ENCODE measurements at regions not wholly inside any gene's neighbourhood (a gene's known extent, or its start where the extent isn't known, plus 50 kb on each side); places are given as distances from the start of the nearest gene placed in this dataset.
"Not testable (repeated sequence)": the region's sequence is repeated elsewhere in the genome, so short reads cannot be mapped to it uniquely, and the experiment has no call there.

DNA sequence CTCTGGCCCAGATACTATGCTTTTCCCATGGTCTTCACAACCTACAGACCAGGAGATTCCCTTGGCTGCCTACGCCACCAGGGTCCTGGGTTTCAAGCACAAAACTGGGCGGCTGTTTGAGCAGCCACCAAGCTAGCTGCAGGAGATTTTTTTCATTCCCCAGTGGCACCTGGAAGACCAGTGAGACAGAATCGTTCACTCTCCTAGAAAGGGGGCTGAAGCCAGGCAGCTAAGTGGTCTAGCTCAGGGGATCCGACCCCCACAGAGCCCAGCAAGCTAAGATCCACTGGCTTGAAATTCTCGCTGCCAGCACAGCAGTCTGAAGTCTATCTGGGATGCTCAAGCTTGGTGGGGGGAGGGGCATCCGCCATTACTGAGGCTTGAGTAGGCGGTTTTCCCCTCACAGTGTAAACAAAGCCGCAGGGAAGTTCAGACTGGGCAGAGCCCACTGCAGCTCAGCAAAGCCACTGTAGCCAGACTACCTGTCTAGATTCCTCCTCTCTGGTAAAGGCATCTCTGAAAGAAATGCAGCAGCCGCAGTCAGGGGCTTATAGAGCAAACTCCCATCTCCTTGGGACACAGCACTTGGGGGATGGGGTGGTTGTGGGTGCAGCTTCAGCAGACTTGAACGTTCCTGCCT lies 168.7 kb upstream of the ADAMTSL1 start:
- DNase-seq: not testable (repeated sequence)

DNA sequence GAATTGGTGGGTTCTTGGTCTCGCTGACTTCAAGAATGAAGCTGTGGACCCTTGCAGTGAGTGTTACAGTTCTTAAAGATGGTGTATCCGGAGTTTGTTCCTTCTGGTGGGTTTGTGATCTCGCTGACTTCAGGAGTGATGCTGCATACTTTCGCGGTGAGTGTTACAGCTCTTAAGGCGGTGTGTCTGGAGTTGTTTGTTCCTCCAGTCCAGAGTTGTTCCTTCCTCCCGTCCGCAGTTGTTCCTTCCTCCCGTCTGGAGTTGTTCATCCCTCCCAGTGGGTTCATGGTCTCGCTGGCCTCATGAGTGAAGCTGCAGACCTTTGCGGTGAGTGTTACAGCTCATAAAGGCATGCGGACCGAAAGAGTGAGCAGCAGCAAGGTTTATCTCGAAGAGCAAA lies 159.6 kb upstream of the ADAMTSL1 start:
- DNase-seq: no peak

DNA sequence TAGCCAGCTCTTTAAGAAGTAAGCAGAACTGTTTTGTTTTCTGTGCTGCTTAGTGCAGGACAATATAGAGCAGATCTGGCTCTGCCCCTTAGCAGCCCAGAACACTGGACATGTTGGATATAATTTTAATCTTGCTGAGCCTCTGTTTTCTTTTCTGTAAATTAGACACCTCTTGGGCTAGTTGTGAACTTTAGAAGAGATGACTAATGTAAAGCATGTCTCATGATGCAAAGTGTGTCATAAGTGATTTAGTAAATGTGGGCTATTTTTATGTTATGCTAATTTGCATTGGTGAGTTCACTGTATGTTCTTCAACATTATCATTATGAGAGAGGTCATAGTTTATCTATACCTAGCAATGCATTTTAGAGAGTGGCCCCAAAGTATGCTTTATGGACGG lies 156.1 kb upstream of the ADAMTSL1 start:
- DNase-seq: no peak

DNA sequence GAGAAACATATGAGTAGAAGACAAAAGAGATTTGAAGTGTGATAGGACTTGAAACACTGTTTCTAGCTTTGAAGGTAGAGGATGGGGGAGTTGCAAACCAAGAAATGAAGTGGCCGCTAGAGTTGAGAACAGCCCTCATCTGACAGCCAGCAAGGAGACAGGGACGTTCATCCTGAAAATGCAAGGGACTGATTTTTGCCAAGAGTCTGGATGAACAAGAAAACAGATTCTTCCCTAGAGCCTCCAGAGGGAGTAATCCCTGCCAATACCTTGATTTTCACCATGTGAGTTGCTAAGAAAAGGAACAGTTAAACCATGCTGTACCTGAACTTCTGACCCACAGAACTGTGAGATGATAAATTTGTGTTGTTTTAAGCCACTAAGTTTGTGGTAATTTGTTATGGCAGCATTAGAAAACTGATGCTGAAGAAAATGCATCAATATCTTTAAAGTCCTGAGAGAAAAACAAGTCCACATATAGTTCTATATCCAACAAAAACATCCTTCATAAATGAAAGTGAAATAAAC lies 154.0 kb upstream of the ADAMTSL1 start:
- no peak for DNase-seq

DNA sequence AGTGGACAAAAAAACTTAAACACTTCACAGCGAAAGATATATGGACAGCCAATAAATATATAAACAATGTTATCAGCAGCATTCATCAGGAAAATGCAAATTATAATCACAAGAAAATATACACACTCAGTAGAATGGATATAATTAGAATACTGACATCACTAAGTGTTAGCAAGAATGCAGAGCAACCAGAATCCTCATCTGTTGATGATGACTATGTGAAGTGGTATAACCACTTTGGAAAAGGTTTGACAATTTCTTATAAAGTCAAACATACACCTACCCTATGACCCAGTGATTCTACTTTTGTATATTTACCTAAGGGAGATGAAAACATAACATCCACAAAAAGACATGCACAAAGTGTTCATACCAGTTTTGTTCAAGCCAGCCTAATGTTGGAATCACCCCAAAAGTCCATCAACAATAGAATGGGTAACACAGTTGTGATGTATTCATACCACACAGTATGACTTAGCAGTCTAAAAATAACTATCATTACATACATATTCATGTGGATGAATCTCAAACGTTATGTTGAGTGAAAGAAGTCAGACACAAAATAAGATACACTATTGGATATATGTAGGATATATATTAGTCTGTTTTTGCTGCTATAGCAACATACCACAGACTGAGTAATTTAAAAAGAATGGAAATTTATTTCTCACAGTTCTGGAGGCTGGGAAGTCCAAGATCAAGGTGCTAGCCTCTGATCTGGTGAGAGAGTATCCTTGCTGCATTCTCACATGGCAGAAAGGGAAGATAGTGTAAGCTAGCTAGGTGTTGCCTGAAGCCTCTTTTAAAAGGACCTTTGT lies 148.8 kb upstream of the ADAMTSL1 start:
- DNase-seq: no peak

DNA sequence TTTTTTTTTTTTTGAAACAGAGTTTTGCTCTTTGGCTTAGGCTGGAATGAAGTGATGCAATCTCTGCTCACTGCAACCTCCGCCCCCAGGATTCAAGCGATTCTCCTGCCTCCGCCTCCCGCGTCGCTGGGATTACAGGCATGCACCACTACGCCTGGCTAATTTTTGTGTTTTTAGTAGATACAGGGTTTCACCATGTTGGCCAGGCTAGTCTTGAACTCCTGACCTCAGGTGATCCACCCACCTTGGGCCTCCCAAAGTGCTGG lies 148.3 kb upstream of the ADAMTSL1 start:
- not testable (repeated sequence) for DNase-seq

DNA sequence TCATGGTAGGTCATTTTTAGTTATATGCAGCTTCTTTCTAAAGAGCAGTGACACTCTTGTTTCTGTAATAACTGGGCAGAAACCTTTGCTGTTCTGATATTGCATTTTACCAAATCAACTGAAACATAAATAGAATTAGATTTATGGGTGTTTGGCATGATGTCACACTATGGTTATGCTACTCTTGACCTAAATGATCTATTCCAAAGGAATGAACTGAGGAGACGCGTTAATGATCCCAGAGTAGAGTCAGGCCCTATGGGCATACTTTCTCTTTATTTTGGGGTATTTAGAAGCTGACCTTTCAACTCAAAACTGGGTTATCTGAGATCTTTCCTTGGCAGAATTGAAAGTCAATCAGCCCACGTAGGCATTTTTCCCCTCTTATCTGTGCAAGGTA lies 146.8 kb upstream of the ADAMTSL1 start:
- no peak for DNase-seq

DNA sequence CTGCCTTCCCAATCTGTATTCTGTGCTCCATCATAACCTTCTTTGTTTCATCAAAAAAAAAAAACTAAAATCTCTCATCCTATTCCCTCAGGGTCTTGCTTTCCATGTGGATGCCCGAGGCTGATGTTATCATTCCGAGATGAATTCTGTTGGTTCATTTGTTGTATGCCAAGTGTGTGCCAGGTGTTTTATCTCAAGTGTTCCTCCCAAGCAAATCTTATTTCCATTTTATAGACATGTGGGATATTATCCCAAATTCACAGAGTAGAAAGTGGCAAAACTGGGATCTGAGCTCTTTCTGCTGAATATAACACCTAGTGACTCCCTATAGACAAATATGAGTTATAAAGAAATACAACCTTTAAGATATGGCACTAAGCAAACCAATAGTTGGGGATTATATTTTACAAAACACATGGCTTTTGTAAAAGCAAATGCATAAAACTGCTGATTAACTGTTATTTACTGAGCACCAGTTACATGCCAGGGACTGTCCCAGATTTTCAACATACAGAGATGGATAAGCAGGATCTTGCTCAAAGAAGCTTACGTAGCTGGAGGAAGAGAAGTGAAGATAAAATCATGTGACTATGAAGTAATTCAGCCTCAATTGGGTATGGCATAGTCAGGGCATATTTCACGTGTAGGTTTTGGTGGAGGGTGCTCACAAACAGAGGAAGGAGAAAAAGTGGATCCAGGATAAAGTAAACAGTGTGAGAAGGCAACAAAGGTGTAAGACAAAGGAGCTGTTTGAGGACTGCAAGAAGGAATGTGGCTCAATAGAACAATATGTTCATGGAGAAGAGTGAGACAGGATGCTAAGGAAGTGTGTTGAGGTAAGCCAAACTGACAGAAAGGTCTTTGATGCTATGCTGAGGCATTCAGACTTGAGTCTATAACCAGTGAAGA lies 143.3 kb upstream of the ADAMTSL1 start:
- no peak for DNase-seq

DNA sequence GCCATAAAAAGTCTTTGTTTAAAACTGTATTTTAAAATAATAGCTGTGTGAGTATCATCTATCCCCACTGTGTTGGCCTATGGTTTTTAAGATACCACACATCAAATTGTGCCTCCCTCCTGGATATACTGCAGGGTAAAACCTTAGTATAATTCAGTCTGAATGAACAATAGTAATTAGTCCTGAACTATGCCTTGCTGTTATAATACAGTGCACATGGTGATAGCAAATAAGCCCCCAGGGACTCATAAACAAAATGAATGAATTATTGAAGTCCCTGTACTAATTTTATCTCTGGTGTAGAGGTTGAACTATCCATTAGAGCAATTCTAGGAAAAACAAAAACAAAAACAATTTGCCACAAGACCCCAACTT lies 142.7 kb upstream of the ADAMTSL1 start:
- no peak for DNase-seq

DNA sequence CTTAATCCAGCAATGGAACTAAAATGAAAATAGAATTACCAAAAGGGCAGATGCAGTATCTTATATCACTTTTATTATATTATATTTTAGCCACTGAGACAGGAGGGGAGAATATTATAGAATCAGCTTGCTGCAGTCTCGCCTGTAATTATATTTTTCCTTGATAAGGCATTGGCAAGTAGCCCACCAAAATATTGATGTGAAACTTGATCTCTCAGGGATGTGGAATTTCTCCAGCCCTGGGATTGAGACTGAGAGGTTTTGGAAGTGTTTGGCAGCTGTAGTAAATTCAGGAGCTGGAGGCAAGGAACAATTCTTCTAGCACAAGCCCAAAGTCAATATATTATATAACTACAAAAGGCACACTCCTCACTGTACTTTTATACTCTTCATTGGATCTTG lies 142.1 kb upstream of the ADAMTSL1 start:
- DNase-seq: no peak

DNA sequence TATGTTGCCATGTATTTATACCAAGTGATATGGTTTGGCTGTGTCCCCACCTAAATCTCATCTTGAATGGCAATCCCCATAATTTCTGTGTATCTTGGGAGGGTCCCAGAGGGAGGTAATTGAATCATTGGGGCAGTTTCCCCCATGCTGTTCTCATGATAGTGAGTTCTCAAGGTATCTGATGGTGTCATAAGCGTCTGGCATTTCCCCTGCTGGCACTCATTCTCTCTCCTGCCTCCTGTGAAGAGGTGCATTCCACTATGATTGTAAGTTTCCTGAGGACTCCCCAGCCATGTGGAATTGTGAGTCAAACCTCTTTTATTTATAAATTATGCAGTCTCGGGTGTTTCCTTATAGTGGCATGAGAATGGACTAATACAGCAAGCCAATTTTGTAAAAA lies 140.8 kb upstream of the ADAMTSL1 start:
- DNase-seq: no peak

DNA sequence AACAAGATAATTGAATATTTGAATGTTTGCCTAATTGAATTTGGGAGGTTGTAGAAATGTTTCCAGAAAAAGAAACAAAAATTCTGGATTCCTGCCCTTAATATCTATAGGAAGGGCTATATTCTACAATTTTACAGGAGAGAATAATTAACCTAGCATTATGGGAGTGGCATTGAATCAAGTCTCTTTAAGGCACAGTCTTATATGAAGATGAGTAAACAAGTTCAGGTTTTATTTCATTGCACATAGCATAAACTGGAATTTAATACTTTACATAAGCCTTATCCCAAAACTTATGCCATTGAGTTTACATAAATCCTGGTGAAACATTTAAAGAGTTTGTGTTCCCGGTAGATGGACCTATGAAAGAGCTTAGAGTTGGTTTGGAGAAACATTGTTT lies 138.1 kb upstream of the ADAMTSL1 start:
- DNase-seq: no peak

DNA sequence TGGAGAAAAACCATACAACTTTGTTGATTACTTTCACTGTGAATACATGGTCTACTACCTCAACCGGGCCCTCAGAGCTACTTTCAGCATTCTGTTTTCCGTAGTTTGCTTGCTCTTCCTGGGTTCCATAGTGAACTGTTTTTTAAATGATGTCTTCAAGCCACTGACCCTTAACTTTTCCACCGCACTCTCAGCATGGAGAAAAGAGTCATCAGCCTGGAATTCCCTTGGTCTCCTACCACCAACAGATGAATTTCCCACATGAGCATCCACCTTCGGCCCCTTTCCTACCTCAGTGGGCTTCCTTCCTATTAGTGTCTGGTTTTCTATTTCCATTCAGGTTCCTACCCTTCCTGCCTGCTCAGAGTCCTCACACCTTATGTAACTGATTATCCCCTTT lies 135.9 kb upstream of the ADAMTSL1 start:
- DNase-seq: no peak

DNA sequence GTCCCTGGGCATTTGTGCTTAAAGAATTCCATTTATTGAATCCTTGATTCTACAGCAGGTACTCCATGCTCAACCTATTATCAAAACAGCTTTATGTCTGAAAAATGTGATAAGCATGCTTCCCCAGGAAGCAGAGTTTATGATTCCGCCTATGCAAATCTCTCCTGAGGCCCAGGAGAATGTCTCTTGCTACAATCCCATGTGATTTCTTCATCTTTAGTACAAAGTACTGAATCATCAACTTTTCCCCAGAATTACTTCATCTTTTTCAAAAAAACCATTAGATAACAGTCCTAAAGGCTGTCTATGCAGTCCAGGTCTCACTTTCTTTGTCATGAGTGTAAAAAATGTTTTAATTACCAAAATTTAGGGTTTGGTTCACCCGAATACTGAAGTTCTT lies 130.2 kb upstream of the ADAMTSL1 start:
- no peak for DNase-seq

DNA sequence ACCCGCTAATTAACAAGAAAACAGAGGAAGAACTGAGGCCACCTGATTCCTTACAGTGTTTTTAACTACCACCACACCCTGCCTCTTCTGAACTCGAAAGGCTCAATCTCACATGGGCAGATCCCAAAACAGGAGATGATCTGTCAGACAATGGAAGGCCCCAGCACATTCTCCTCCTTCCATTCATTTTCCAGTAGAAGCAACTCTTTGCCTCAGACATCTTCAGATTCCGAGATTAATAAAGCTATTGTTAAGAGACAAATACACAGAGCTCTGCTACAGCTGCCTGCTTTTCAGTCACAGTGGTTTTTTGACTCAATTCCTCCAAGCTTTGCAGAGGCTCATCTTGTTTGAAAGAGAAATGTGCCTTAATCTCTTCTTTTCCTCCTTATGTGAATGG lies 127.2 kb upstream of the ADAMTSL1 start:
- no peak for DNase-seq

DNA sequence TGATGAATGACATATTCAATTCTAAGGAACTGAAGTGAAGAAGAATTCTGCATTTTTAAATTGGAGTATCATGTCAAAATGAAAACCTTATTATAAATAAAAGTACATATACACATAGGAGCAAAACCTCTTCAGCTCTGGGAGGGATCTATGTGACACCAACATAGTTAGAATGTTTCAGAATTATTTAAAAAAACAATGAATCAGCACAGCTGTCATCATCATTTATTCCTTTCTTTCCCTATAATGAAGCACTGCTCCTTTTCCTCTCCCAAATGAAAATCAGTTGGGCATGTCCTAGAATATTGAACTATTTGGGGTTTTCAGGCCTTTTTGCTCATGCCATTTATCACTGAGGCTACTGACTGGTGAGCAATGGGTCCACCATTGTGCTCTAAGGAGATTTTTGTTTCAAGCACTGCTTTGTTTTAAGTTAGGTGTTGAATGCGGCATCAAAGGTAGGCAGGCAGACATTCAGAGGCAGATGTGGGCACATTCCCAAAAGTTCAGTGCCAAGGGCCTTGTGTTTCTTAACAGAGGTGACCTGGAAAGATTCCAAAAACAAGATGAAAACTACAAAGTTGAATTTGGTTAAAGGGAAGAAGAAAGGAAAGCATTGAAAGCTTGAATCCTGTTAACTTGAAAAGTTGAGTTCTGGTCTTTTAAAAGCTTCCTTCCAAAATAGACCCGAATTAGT lies 126.4 kb upstream of the ADAMTSL1 start:
- DNase-seq: no peak

DNA sequence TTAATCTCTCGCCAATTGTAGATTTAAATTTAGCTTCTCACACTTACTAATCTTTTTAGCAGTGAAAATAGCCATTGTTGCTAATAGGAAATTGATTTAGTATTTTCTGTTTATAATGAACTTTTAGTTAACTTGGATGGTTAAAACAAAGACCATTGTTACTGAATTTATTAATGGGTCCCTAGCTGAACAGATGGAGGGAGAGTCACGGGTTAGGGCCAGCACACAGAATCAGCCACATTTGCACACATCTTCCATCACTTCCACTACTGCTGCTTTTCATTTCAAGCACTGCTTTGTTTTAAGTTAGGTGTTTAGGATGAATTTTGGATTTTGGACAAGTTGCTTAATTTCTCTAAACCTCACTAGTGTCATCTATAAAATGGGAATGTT lies 125.9 kb upstream of the ADAMTSL1 start:
- DNase-seq: no peak

DNA sequence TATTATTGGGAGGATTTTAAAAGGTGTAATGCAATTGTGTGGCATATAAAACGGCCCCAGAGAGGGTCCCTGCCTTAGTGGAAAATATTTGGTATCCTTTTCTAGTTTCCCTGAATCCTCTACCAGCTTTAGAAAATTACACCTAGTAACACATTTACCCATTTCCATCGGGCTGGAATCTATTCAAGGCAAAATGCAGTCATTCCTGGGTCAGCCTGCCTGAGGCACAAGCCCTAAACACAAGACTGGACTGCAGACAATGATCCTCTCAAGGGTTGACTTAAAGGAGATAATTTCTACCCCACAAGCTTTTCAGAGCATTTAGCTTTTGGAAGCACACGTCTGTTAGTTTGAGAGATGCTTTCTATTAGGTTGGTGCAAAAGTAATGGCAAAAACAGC lies 124.4 kb upstream of the ADAMTSL1 start:
- DNase-seq: no peak

DNA sequence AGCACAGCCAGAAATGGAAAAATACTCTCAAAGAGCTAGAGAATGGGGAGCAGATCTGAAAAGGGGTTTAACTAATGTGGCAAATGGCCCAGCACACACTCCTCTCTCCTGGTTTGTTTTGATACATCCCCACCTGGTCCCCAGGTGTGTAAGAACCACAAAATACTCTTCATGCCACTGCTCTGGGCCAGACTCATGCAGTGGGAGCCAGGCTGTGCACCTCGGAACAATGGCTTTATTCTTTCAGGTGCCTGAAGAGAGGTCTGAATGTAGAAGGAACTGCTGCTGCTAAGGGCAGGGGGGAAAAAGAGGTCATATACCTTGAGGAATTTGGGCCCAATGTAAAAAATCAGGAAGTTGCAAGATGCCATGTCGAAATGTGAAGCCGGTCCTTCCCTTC lies 123.9 kb upstream of the ADAMTSL1 start:
- DNase-seq: no peak

DNA sequence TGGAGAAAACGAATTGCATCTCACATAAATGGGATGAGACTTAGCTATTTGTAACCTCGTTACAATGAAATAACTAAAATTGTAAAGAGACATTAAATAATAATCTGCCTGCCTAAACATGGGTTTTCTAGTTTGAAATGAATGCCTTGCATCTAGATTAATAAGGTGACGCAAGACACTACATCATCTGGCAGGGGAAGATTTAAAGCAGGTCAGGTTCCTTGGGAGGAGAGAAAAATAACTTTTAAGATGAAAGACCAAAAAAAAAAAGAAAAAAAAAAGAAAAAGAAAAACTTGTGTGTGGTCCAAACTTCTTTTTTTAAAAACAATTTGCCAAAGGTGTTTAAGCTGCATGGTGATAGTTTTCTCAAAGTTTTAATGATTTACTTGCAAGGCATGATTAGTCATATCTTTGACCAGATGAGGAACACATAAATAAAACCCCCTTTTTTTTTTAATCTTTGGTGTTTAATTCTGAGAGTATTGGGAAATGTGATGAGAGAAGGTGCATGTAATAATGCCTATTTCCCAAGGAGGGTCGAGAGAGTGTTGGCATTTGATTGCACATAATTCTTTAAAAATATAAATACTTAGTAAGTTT lies 122.9 kb upstream of the ADAMTSL1 start:
- DNase-seq: no peak

DNA sequence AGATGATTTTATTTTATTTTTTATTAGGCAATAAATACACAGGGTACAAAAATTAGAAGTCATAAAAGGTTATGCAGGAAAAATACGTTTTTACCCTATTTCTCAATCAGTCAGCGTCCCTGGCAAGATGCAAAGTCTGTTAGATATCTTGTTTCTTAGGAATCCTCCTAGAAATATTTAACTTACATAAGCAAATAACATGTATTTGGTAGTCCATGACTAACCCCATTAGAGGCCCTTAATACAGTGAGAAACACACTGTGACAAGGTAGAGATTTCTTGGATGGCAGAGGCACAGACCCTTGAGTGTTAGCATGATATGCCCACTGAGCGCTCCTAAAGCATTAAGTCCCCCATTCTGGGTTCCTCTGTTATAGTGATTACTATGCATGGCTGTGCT lies 121.2 kb upstream of the ADAMTSL1 start:
- no peak for DNase-seq

DNA sequence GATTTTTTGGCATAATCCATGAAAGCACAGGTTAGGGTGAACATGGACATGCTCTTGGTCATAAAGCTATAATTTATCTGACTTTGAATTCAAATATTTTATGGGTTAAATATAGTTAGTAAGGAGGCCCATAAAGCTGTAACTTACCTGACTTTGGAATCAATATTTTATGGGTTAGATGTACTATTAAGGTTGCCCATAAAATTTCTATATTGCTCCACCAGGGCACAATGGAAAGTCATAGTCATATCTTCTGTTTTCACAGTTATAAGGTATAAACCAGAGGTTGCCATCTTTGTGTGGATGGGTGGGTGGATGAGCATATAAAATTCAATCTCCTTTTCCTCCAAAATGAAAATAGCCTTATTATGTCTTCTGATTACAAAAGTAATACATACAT lies 120.5 kb upstream of the ADAMTSL1 start:
- DNase-seq: no peak

DNA sequence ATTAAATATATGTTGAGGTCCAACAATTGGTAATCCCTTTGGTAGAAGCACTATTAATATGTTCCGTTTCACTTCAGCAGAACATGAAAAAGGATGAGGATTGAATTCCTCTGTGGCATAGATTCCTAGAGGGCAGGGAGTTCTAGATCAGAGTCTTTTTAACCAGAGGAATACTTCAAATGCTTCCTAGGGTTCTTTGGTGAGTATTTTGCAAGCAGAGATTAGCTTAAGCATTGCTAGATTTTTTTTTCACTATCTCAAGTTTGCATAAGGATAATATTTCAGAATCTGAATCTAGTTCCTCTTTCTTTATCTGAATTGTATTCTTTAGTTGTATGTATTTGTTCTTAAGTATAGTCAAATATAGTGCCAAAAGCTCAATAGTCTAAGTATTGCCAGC lies 116.6 kb upstream of the ADAMTSL1 start:
- DNase-seq: no peak
